GM23248 (cell line): ENCODE measurements at regions not wholly inside any gene's neighbourhood (a gene's known extent, or its start where the extent isn't known, plus 50 kb on each side); places are given as distances from the start of the nearest gene placed in this dataset.

Experiments
- EZH2 ChIP-seq: fragments of 200-600 bp; sonication (generic); IDR thresholded peaks from 2 replicates; pipeline ENCODE4 v1.6.1; 2018; ENCODE audit warnings: antibody characterized with exemption, mild to moderate bottlenecking; ENCODE audit not compliant: insufficient read depth, poor library complexity, severe bottlenecking
- EZH2phosphoT487 ChIP-seq: fragments of 200-600 bp; sonication (generic); IDR thresholded peaks from 2 replicates; pipeline ENCODE4 v1.6.1; 2018; ENCODE audit warnings: antibody characterized with exemption, moderate library complexity, mild to moderate bottlenecking, low read depth; ENCODE audit not compliant: insufficient read depth

GRCh38 chr7:45366475-45366874, 207.7 kb upstream of the ADCY1 start:
- TF ChIP-seq EZH2 (no peak), EZH2phosphoT487 (no peak)
